LHCN-M2 (cell line): ENCODE measurements at regions not wholly inside any gene's neighbourhood (a gene's known extent, or its start where the extent isn't known, plus 50 kb on each side); places are given as distances from the start of the nearest gene placed in this dataset.

Experiments used
- DNase-seq: peaks from one replicate; pipeline ENCODE4 v3.0.0-alpha.2; 2012; ENCODE audit warnings: low read depth

DNA sequence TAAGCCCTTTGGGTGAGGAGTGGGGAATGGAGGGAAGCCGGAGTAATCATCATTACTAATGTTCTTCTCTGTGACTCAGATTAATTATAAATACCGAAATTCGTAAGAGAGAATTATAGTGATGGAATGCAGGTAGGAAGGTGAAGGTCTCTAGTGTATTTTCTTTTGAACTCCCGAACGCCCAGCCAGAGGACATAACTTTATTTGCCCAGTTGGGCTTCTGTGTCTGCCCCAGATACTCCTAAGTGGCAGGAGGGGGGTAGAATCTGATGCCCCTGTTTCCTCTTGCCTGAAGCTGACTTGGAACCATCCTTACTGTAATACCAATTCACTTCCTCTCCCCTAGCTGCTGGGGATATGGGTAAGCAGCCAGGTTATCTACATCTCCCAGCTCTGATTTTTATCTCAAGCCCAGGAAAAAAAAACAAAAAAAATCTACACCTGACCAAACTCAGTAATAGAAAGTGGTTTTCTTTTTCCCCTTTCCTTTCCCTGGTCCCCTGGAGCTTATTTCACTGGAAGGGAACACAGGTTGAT is 84.4 kb upstream of the CISTR start:
- no peak for DNase-seq

DNA sequence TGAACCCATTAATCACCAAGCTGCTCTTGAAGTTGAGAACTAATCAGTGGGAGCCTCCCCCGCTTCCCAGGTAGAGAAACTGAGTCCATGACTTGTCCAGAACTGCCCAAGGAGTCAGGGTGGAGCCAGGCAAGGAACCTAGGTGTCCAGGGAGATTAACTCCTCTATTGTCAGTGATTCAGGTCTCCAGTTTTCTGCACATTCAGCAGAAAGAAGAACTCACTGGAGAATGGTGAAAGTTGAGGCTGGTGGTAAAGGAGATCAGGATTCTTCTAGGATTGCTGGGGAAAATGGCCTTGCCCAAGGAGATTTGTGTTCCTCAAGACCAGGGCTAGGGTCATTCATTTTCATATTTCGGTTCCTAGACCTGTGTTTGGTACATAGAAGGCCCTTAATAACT is 87.2 kb upstream of the CISTR start:
- no peak for DNase-seq

DNA sequence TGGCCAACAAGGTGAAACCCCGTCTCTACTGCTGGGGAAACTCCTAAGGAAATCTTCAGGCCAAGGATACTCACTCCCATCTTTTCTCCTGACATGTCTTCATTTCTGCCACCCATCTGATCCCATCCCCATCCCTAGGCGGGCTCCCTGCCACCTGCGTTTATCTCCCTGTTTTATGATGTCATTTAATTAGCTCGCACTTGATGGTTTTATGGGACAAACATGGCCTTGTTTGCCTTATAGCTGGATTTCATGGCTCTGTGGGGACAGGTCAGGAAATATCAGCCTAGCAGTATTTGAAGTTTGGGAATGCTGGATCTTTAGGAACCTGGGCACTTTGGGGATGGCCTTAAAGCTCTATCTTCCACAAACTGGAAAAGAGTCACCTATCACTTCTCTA is 88.5 kb upstream of the CISTR start:
- no peak for DNase-seq

DNA sequence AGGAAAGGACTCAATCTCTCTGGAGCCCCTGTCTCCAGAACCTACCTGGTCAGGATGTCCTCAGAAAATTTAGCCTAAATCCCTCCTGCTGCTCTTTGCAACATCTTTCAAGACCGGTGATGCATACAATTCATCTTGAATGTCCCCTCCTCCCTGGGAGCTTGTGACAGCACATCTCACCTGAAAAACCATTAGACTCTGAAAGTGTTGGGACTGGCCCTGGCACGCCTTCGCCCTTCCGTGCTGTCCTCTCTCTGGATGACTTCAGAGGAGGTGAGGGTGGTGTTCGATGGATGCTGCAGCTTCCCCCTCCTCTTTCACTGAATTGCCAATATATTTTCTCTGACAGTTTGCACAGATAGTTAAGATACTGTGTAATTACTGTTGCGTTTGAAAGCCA is 90.9 kb upstream of the CISTR start:
- no peak for DNase-seq

DNA sequence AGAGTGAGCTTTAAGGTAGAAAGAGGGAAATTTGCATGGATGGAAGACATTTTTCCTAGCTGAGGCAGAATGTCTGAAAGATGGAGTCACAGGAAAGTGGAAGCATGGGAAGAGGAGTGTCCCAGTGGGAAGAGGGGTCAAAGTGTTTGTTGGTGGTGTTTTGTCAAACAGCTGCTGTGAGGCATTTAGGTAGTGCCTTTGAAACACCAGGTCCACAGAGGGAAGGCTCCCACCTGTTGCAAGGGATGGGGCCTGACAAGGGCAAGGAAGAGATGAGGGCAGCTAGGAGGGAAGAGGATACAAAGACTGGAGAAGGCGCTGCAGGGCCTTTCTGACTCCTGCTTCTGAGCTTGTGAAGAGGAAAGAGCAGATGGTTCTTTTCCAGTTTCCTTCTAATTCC is 91.8 kb upstream of the CISTR start:
- DNase-seq: peak; percentile 35

DNA sequence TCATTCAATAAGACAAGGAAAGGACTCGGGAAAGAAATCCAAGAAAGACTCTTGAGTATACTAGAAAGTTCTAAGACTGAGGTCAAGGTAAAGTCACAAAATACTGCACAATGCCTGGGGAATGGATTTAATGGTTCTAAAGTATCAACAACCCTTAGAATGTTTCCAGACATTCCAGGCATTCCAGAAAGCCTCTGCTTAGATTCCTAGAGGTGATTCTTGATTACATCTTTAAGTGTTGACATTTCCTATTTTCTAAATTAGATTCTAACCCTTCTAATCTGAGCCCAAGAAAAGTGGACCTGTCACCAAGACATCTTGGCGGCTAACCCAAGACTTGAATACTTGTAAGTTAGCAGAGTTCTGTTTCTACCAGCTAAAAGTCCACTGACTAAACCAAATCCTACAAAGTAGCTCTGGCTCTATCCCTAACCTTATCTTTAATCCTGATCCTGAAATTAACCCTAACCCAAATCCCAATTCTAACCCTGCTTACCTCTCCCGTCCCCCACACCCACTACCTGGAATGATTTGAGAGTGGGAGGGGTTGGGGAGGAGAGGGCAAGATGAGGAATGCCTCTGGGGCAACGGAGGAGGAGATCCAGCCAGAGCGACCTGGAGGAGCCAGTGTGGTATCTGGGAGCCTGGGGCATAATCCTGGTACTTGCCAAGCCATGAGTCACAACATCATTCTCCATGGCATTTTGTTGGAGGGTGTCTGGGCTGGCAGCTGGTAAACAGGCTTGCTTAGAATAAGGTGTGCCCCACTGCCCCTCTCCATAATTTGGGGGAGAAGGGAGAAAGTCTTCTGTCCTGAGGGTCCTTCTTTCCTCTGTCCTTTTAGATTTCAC is 93.4 kb upstream of the HOXC13 start:
- peak; percentile 60 for DNase-seq

DNA sequence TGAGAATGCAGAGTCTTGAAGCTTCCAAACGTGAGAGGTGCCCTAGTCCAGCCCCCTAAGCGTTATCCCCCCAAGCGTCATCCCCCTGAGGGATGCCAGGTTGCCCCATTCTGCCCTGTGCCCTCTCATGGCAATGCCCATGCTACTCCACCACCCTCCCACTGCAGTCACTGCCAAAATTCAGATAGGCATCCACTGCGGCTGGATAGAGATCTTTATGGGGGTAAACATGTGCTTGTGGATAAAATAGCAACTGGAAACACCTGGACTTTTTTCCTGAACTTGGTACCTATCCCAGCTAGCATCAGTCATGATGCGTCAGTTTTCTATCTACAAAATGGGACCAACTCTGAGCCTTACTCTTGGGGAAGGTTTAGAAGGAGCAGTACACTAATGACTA is 92.7 kb upstream of the HOXC13 start:
- DNase-seq: no peak

DNA sequence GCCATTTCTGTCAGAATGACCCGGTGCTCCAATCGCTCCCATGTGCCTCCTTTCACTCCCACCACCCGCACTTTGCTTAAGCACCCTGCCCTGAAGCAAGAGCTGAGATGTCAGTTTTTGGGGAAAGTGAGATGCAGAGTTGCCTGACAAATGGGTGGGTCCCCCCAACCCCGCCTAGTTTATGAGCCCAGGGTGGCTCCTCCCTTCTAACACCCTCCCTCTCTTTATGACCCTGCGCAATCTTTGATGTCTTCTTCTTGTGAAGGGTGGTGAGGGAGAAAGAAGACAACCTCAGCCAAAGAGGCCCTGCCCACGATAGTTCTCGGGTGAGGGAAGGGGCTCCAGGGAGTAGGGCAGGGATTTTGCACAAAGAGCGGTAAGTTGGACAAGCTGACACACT is 89.5 kb upstream of the HOXC13 start:
- no peak for DNase-seq

DNA sequence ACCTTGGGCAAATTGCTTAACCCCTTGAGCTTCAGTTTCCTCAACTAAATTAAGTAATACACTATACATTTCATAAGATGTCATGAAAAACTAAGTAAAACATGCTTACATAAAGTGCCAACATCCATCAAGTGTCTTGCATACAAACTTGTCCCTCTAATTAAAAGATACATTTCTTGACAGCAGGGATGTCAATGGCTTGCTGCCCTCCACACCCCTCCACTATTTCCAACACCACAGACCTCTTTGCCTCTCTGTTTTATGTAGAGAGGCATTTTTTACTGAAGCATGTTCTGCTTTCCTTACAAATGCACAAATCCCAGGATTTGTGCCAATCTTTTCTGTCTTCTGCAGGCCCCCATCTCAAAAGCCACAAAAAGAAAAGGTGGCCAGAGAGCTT is 89.0 kb upstream of the HOXC13 start:
- no peak for DNase-seq

DNA sequence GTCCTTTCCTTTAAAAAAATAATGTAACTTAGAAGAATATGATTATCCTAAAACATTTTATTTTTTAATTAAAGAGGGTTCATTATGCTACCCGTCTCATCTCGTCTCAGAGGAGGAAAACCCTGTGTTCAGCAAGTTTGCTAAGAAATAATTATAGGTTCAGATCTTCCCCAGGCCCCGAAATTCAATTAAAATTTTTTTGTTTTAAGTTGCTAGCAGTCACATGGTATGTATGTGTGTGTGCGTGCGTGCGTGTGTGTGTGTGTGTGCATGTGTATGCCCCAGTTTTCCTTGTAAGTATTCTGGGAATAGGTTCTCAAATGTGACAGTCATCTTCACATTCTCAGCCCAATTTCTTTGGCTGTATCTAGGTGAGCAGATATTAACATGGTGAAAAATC is 86.6 kb upstream of the HOXC13 start:
- DNase-seq: no peak

DNA sequence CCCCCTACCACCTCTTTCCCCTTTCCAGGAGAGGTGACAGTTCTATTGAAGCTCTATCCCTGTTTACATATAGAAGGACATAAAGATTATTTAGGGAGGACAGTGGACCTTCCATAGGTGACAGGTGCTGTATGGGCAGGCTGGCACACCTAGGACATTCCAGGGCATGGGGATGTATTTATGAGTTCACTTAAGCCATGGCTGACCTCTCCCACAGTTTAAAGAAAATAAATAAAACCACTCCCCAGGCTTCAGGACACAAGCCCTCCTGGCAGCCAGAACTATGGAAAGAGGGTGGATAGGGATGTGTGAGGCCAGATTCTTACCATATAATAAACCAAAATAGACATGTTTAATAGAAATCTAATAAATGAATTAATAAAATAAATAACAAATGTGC is 85.6 kb upstream of the HOXC13 start:
- no peak for DNase-seq

DNA sequence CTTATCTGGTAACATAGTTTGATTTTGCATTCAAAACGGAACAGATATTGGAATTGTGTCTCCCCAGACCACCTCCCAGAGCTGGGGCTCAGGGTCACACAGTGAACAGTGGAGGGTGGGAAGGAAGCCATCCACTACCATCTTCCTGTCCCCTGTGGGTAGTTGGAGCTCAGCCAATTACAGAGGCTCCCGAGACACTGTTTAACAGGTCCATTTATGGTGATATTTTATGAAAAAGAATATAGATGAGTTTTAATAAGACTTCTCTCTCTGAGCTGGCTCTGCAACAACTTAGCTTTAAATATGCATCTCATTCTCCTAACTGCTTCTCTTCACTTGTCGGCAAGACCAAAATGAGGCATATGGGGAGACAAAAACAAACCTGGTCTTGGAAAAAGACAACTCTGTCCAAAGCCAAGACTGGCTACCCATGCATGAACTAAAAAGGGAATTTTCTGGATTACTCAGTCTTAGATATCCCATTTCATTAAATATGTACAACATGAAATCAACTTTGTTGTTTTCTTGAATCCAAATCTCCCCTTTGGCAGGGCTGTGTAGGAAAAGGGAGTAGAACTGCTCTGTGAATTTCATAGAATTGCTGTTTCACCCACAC is 83.8 kb upstream of the HOXC13 start:
- DNase-seq: no peak

DNA sequence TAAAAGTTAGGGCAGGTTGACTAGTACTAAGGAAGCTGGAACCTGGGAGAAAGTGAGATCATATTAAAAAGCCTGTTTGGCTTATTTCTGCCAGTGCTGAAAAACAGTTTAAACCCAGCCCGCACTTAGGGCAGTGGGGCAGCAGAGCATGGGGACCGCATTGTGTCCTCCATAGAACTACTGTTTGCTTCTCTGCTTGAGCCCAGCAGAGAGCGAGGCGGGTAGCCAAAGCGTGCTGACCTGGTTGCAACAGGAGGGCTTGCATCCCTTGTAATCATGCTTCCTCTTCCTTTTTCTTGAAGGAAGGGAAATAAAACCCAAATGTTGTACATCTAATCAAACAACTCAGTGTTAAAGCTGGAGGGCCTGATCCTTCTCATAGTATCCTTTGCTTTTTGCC is 82.5 kb upstream of the HOXC13 start:
- DNase-seq: no peak

DNA sequence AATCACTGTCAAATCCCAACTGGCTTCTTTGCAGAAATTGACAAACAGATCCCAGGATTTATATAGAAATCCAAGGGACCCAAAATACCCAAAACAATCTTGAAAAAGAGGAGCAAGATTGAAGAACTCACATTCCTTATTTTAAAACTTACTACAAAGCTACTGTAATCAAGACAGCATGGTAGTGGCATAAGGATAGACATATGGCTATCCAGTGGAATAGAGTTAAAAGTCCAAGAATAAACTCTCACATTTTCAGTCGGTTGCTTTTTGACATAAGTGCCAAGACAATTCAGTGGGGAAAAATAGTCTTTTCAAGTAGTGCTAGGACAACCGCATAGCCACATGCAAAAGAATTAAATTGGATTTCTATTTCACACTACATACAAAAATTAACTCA is 81.0 kb upstream of the HOXC13 start:
- no peak for DNase-seq

DNA sequence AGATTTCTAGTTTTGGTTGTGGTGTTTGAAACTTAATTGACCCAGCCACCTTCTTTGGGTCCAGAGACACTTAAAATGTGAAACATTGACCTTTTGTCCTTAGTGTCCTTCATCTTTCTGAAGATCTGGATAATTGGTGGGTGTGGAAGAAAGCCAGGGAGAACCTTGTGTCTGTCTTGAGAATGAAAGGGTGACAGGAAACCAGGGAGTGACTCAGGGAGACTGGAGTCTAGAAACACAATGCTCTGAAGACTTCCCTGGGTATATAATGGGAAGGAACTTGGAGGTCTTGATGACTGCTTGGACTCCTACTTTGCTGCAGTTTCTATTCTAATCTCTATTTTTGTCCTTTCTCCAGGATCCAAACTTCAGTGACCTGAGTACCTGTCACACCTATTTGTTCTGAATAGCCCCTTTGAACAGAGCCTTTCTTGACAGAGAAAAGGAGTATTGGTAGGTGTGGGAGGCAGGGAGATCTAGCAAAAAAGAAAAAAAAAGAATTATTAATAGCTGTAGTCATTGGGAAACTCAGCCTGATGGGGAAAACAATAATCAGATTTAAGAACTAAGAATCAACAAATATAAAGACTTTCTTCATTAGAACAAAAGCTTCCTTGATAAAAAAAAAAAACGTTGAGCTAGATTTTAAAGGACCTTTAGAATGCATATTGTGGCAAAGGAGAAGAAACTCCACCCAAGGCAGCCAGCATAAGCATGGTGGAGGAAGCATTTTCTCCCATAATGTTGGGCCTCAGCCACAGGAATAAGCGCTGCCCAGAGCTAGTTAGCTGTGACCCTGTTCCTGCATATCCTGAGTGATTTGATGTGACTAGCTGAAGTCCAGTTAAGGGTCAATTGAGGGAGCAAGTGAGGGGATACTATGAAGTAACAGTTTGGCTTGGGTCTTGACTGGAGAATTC is 77.9 kb upstream of the HOXC13 start:
- no peak for DNase-seq

DNA sequence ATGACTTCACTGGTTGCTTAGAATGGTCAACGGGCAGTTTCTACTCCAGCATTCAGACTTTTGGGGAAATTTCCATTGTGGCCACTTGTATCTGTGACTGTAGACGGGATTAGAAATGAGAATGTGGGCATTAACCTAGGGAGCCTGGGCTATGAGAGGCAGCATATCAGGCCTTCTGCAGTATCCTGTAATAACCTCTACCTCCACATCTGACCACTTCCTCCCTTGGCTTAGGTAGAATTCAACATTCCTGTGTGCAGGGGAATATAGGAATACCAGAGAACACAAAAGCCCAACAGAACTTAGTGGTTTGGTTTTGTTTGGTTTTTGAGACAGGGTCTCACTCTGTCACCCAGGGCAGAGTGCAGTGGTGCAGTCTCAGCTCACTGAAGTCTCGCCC is 76.4 kb upstream of the HOXC13 start:
- no peak for DNase-seq

DNA sequence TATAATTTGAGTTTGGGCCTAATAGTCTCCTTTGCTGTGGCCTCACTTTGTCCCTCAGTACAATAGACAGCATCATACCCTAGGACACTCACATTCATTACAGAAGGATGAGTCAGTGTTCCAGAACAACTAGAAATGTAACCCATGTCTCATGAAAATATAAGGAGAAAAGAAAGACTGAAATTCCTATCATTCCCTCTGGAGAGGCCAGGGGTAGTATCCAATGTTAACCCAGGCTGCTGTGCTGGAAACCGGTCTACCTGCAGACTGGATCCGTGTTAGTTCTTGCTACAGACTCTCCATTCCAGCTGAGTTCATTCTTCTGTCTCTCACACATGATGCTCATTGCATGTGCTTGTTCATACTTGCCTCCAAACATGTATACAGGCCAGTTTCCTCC is 75.8 kb upstream of the HOXC13 start:
- DNase-seq: peak; percentile 70

DNA sequence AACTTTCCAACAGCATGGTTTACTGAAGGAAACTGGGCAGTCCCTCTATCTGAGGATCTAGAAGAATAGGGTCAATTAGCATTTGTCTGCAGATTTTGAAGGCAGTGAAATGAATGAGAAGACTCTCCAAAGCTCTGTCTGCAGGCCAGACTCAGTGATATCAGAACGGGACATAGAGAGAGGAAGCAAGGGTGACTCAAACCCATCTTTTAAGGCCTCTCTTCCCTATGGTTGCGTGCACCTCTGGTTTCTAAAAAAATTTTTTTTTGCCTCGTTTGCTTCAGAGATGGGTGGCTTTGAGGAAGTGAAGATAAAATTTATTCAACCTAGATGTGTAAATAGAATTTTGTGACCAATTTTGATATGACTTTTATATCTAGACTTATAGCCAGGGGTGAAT is 71.9 kb upstream of the HOXC13 start:
- DNase-seq: no peak

DNA sequence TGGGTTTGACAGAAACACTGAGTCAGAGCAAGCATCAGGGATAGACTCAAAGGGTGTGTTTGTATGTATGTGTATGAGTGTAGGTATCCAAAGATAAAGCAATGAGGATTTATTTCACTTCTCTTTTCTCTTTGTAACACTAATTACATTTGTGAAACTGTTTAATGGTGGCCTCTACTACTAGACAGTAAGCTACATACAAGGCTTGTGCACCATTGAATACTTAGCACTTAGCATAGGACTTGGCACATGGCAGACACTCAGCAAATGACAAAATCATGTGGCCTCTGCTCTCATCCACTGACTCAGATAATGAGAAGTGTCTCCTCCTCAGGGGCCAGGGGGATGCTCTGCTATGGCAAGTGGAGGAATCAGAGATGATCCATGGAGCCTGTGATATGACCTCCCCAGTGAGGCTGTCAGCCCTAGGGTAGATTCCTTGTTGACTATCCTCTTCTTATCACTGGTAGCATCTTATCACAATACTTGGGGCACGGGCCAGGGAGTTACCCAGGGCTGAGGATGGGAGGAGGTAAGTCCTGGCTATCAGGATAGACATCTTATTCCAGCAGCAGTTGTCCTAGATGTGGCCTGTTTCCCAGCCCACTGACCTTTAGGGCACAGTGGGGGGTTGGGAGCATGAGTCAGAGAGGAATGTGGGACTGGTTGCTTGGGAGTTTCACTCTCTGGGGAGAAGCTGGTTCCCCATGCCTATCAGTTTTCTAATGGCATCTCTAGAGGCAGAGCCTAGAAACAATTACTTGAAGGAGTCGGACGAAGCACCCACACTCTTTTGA is 71.2 kb upstream of the HOXC13 start:
- peak; percentile 85 for DNase-seq

DNA sequence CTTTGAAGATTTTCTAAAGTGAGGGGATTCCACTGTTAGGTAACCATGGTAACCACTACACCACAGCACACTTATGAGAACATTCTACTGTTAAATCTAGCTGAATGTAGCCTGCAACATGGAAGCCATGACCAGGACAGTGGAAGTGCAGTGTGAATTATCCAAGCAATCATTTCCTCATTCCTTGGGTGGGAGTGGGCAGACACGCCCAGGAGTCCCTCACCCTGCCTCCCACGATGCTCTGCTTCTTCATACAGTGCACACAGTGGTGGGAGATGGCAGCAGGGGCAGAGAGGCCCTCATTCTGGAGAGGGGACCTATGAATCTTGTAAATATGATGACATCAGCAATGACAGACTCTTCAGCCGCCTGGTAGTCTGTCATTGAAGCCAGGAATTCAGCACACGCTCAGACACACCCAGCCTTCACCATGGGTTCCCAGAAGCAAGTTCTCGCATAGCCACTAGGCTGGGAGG is 70.1 kb upstream of the HOXC13 start:
- peak; percentile 61 for DNase-seq

DNA sequence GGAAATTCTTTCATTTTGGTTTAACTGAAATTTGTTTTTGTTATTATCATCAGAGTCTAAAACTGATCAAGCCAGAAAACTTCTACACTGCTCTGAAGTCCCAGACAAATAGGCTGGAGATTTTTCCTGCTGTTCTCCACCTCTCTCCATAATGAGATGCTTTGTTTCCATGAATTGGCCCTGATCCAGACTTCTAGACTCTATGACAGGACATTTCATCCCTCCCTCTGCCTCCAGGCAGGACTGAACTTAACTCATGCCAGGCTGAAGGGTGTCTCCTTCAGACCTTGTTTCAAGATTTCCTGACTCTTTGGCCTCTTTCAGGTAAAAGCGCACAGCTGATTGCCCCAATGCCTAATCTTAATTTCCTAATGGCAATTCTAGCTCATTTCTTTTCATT is 69.1 kb upstream of the HOXC13 start:
- DNase-seq: no peak
